HK-2 (cell line): ENCODE measurements at regions not wholly inside any gene's neighbourhood (a gene's known extent, or its start where the extent isn't known, plus 50 kb on each side); places are given as distances from the start of the nearest gene placed in this dataset.

ENCODE experiments used
- DNase-seq: peaks from one replicate; pipeline ENCODE4 v3.0.0-alpha.2; 2018; ENCODE audit not compliant: unreplicated experiment

DNA sequence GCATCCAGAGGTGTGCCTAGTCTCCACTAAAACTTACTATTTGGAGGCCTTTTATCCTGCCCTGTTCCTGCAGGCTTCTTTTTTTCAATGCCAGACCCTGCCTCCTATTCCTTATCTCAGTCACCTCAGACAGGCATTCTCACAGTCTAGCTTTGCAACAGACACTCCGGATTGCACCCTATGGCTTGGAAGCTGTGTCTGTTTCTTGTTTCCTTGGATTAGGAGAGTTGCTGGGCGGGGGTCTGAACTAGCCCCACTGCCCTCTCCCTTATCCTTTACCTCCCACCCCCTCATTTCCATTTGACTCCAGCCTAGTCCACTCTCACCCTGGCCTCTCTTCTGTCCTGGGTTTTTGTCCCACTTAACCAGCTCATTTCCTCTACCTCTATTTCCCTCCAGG, 228.1 kb upstream of the CITED2 start:
- DNase-seq = no peak

DNA sequence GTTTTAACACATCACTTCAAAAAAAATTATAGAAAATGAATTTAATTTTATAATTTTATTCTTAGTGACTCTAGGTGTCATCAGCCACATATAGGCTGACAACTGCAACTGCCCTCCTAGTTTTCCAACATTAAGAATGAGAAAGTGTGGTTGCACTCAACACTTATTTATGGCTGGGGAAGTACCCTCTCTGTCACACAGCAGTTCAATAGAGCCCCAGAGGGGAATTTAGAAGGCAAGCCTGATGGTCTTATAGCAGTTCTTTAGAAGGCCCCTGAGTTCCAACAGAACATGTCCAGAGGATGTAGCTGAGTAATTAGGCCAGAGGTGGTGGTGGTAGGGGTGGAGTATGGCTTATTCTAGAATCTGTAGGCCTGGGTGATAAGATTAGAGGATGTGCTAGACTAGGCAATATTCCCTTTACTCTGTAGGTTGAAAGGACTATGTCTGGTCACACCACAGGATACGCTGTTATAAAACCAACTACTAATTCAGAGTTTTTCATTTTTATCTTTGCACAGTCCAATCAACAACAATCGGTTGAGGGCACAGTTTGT, 226.5 kb upstream of the CITED2 start:
- DNase-seq = no peak

DNA sequence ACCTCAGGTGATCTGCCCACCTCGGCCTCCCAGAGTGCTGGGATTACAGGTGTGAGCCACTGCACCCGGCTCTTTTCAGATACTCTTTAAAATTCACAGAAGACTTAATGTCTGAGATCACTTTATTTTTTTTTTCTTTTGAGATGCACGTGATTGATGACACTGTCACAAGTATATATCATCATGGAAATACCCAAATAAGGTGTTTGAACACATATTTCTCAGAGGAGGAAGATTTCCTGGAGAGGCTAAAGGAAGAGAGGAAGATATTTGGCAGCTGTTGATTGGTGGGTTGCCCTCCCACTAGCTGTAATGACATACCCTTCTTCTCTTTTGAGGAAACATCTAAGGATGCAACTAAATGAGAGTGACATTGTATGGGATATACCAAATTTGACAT, 225.9 kb upstream of the CITED2 start:
- DNase-seq = no peak

DNA sequence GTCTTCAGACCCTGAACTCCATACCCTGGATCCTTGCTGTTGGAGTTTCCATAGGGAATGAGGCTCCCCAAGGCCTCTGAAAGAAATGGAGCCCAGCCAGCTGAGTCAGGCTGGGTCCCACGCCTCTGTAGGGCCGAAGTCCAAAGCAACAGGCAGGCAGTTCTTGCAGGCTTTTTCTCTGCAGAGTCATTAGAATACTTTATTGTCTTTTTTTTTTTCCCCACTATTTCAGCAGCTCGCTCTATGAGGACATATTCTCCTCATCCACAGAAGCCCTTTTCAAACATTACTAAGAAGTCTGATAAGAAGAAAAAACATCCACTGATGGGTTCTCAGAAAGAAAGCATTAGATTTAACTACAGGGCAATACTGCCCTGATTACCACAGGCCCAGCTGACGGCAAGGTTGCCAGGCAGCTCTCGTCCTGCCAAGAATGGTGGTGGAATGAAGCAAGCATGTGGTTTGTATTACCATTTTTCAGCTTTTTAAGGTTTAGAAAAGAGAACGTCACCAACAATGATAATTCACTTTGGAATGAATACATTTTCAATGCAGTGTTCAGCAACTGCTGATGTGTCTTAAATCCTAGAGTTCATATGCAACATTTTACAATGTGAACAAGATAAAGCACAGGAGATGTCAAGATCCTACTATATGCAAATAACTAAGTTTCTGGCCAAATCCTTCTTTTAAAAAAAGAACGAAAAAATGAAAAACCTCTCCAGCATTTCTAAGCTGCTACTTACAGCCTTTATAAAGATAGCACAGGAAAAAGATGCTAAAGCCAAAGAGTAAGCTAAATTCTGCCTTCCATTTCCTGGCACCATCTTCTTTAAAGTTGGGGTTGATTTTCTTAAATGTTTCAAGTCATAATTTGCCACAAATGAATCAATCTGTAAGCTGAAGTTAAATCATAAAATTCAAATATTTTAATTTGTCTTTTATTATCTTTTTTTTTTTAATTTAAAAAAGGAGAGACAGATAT, 223.6 kb upstream of the CITED2 start:
- DNase-seq = no peak

DNA sequence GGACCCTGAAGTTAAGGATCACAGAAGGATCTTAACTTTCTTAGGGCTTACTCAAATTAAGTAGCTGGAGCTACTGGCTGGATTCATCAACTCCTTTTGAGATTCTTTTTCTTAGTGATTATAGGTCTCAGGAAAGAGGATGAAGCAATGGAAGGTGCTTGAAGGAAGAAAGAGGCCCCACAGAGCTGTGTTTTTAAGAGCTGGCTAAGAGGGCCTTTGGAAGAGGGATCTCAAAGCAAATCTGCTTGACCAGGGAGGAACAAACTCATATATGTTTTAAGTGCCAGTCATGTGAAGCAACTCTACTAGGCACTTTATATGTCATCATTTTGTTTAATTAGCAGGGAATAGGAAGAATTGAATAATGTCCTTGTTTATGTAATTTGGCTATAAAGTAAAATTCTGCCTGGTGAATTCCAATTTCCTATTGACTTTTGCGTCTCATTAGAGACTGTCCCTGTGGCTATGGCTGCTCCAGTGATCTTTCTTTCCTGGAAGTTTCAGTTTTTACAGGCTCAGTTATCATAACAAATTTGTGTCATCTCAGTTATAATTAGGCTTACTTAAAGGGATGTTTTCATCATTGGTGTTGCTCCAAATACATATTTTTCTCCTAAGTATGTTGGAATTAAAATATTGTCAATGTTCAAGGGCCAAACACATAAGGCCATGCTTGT, 222.8 kb upstream of the CITED2 start:
- DNase-seq = no peak

DNA sequence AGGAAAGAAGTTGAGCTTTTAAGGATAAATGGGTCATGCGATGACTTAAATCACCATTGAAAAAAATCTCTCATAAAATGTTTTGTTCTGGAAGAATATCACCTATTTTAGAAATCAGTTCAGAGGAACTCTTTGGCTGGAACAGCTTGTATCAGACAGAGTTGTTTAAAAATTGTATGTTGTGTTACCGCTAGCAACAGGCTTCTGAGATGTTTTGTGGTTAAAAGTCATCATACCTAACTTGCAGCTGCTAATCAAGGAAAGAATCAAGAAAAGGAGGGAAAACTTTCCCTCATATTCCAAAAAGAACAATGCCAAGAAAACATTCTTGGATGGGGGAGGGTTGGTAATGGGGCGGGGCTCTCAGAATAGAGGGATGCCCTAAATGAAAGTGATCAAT, 220.7 kb upstream of the CITED2 start:
- DNase-seq = no peak

DNA sequence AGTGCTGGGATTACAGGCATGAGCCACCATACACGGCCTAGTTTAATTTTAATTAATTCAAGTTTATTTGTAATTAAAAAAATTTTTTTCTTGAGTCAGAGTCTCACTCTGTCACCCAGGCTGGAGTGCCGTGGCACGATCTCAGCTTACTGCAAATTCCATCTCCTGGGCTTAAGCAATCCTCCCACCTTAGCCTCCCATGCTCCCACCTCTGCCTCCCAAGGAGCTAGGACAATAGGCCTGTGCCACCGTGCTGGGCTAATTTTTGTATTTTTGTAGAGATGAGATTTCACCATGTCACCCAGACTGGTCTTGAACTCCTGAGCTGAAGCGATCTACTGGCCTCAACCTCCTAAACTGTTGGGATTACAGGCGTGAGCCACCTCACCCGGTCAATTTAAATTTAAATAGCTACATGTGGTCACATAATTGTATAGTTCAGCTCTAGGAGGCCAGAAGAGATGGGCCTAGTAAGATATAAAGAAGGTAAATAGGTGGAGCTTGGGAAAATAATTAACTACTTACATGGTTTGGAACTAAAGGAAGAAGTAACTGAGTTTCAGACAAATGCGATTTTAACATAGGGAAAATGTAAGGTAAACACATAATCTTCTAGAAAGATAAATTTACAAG, 220.0 kb upstream of the CITED2 start:
- no peak for DNase-seq

DNA sequence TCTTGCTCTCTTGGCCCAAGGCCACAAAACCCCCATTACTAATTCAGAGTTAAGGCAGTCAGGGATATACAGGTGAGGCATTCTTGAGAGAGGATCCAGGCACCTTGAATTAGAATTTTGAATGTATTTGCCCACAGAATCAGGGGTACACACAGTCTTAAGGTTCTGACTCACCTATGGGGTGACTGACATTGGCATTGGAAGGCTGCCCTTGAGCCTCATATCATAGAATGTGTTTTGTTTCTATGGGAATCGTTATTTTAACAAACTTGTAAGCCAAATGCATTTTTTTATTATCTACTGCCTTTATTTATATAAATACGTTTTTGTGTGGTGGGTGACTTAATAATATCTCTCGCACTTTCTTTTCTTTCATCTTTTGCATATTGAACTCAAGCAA, 218.6 kb upstream of the CITED2 start:
- DNase-seq = no peak

DNA sequence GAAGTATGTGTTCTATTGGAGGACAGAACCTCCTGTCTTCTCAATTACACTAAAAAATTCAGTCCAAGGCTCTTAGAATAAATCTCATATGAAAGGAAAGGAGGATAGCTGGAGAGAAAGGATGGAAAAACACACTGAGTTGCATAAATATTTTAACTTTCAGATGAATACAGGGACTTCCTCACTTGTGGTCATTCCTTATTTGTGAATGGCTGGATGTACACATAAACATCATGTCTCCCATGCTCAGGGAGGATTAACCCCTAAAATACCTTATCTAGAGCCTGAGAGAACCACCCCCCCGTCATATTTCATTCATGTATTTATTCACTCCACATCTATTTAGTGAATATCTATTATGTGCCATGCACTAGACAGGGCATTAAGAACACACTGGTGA, 217.6 kb upstream of the CITED2 start:
- no peak for DNase-seq

DNA sequence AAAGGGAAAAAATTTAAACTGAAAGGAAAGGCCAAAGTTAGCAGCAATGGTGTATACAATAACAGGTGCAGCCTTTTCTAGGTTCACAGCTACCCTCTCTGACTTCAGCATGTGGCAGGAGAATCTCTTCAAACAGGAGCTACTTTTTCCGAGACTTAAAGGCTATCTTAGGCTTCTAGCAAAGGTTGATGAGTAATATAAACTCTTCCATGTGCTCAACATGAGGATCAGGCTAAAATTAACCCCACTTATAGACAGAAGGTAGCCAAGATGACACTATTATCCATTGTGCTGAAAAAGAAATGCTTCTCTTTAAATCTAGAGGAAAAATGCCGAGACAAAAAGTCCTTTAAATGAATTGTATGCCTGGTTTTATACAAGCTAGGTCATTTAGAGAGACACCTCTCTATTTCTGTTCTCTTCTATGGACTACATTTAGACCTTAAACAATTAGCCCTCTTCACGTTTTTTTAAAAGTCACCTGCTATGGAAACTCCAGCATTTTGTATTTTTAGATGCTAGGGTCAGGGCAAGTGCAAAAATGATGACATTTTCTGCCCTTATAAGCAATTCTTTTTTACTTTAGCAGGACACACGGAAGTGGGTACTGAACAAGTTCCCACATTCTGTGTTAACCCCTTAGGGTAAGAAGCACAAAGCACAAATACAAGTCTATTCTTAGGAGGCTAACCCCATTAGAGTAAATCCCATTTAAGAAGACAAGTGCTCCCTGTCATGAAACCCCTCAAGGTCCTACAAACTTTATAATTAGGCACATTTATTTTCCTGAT, 216.8 kb upstream of the CITED2 start:
- DNase-seq = no peak

DNA sequence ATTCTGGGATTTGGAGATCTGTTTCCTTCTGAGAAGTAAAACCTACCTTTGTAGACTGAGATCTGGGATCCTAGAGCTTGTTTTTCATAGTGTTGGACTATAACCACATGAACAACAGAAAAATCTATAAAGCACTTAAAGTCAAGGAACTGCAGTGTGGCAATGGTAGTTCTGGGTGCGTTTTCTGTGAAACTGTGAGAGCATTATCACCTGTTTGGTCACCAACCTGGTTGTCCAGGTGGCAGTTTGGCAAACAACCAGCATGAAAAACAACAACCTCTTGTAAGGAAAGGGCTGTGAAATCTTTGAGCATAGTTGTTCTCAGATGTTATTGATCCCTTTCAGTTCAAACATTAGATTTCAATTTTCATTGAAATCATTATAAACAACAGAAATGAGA, 215.8 kb upstream of the CITED2 start:
- no peak for DNase-seq

DNA sequence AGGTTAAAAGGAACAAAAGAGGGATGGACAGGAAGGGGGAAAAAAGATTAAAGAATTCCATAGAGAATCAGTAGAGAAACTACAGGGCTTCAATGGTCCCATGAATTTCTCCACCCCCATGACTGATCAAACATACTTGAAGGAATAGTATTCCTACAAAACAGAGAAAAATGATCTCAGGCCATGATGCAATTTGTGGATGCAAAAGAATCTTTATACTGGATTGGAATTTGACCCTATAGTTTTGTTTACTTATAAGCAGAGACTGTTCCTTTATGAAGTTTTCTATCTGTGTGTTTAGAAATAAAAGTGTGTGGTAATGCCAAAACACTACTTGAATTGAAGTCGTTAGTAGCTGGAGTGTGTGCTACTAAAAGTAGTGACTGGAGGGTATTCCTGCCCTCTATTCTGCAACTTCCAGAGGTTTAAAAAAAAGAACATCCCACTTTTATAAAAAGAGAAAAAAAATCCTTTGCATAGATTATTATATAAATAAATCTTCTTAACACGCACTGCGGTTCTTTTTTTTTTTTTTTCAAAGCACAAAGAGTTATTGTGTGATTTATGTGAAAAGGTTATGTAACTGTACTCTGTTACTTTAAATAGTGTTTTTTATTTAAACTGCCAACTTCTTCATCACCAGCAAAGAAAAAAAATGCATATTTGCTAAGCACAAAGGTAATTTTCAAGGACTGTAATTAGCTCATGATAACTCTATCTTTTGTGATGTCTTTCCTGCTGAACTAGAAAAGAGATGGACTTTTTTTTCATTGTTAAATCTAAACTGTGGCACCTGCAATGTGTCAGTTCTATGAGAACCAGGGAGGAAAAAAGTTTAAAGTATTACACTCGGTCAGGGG, 214.5 kb upstream of the CITED2 start:
- DNase-seq = no peak

DNA sequence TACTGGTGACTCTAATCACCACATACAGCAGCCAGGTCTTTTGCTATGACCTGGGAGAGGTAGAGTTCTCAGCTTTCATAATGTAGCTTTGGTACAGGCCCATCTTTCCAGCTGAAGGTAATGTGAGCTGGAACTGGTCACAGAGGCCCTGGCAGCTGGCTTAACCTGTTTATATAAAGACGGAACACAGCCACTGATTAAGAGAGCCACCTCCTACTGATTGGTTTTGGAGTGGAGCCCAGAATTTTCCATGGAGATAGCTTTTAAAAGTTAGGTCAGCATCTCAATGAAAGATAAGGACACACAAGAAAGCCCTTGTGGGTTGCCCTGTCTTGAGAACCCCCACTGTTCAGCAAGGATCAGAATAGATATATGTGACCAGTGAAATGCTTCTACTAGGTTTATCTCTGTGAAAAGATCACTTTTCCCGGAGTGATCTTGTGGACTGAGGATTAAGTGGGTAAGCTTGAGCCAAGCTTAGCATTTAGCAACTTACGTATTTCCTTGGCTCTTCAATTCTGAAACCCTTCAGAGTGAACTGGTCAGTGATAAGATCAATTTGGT, 213.7 kb upstream of the CITED2 start:
- peak; percentile 42 for DNase-seq

DNA sequence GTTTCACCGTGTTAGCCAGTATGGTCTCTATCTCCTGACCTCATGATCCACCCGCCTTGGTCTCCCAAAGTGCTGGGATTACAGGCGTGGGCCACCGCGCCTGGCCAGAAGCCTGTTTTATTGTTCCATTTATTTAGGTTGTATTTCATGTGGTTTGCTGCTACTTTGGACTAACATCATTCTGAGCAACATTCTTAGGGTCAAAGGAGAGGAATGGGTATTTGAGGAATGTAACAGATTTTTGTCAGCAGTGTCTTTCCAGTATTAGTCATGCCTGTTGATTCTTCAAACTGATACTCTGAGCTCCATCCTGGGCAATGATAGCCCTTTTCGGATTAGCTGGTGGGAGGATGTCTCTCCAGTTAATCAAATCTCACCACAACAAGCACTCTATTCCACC, 213.0 kb upstream of the CITED2 start:
- peak; percentile 50 for DNase-seq

DNA sequence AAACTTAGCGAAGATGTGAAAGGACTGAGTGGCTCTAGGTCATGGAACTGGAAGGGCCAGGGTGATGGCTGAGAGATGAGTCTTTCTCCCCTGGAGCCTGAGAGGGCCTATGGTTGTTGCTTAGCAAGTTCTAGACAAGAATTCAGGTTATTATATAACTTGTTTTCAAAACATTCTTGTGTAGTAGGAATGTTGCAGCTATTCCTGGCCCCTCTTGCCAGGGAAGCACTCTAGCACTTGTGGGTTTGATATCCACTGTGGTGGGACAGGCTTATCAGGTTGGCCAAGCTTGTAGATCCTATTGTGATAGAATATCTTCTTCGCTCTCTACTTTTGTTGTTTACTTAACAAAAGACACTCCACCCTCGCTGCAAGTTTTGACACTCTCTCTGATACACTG, 211.8 kb upstream of the CITED2 start:
- peak; percentile 25 for DNase-seq

DNA sequence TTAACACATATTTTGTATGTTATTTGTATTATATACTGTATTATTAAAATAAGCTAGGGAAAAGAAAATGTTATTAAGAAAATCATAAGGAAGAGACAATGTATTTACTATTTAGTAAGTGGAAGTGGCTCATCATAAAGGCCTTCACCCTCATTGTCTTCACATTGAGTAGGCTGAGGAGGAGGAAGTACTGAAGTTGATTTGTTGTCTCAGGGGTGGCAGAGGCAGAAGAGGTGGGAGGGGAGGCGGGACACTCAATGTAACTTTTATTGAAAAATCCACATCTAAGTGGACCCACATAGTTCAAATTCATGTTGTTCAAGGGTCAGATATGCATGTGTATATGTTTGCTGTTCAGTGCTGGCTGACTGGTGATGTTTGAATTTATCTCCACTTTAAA, 210.2 kb upstream of the CITED2 start:
- DNase-seq = no peak

DNA sequence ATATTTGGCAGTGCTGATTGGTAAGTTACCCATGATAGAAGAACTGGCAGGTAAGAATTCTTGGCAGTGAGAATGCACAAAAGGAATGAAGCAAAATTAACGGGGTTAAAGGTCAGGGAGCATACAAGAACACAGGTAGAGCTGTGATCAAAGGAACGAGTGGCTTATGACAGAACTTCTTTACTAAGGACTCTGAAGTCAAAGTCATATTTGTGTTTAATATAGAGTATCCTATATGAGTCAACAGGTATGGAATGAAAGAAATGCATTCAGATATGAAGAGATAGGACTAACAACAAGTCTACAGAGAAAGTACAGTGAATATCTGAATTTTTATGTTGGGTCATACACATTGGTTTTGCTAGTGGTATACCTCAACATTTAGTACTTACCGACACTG, 209.0 kb upstream of the CITED2 start:
- no peak for DNase-seq

DNA sequence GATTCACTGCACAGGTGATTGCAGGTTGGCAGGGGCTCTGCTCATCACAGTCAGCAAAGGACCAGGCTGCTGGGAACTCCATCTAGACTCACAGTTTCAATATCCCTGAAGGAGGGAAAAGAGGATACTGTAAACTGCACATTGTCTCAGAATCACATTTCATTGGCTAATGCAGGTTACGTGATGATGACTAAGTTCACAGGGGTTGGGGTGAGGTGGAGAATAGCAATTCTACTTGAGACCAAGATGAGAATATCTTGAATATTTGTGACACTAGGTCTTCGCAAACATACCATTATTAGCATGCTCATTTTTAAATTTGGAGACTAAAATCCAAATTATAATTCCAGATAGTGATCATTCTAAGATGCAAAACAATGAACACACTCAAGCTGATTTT, 208.5 kb upstream of the CITED2 start:
- no peak for DNase-seq

DNA sequence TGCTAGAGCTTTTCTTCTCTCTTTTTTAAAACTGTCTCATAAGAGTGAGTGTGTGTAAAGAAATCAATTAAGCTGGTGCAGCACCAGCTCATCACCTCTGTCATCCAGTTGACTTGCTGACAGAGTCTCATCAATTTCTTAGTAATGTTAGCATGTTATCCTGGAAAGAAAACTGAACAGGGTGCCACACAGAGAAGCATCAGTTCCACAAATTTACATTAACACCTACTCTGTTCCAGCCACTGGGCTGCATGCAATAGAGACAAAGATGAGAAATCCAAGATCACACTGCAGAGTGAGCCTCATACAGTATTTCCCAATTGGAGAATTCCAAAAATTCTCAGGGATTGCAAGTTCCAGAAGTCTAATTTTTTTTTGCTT, 207.0 kb upstream of the CITED2 start:
- no peak for DNase-seq
